ENCODE measurements at regions not wholly inside any gene's neighbourhood (a gene's known extent, or its start where the extent isn't known, plus 50 kb on each side); places are given as distances from the start of the nearest gene placed in this dataset.
A peak's percentile ranks its signal among the peaks of the same experiment; 100 is the strongest.

DNA sequence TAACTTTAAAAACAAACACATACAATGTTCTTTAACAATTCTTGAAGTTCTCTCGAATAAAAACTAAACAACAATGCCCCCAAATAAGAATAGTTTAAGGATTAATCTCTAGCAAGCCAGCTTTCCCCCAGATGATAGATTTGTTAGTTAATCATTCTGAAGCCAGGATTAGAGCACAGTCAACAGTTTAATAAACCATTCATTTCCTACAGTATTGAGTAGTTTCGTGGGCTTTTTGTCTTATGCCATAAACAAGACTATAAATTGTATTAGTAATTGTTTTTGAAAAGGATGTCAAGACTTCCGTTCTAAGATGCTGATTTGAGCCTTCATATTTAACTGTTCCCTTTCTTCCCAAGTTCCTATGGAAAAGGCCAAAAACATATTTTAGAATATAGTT is 136.6 kb downstream of the PIK3R1 start:
- DNase-seq: no peak

DNA sequence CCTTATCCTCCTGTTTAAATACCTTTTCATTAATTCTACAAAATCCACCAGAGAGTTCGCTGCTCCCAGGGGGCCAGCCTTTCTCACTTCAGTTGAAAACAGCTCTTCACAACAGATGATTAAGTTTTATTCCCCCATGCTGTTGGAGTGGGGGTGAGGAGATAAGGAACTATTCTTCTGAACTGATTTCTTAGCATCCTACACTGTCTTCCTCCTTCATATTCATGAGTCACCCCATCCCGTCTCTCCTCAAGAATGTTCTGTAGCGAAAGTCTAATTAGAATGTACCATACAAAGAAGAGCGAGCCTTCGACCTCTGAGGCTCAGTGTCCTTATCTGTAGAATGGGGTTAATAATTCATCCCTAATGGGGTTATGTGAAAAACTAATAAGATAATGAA is 138.0 kb downstream of the PIK3R1 start:
- no peak for DNase-seq

DNA sequence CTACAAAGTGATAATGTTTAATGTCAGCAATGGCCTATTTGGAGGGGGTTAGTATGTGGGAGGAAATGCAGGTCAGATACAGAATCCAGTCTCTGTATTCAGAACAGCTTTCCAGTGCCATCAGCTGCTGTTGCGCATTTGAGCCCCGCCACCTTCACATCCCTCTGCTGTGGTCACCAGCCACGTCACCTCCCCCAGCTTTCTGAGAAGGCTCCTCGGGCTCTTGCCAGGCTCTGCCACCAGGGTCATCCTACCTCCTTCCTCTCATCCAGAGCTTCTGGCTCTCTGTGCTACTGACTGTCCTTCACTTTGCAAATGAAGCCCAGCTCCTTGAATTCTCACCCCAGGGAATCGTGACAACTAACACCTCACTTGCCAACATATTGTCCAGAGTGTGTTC is 138.8 kb downstream of the PIK3R1 start:
- no peak for DNase-seq

DNA sequence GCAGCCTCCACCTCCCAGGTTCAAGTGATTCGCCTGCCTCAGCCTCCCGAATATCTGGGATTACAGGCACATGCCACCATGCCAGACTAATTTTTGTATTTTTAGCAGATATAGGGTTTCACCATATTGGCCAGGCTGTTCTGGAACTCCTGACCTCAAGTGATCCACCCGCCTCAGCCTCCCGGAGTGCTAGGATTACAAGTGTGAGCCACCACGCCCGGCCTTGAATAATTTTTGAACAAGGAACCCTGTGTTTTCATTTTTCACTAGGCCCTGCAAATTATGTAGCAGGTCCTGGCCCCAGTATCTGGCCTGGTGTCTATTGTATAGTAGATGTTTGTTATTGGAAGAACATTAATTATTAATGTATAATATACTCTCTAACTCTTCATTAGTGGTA is 140.7 kb downstream of the PIK3R1 start:
- DNase-seq: no peak

GRCh38 chr5:68356623-68357022 is 141.1 kb downstream of the PIK3R1 start:
- no peak for DNase-seq

GRCh38 chr5:68359699-68360098 is 144.1 kb downstream of the PIK3R1 start:
- no peak for DNase-seq

DNA sequence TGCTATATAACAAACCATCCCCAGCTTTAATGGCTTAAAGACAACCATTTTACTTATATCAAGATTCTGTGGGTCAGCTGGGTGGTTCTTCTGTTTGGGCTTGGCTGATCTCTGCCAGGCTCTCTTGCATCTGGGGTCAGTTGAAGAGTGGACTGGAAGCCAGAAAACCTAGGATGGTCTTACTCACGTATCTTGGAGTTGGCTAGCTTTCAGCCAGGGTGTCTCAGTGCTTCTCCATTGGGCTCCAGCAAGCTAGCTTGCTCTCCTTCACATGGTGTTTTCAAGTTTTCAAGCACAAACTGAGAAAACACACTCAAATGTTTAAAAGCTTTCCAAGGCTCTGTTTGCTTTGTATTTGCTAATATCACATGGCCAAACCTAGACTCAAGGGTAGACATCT is 146.8 kb downstream of the PIK3R1 start:
- DNase-seq: no peak

GRCh38 chr5:68365889-68366288 is 150.3 kb downstream of the PIK3R1 start:
- DNase-seq: no peak

- no peak for DNase-seq
These were observed 151.7 kb downstream of the PIK3R1 start for GRCh38 chr5:68367287-68367686.

GRCh38 chr5:68367717-68368116 is 152.2 kb downstream of the PIK3R1 start:
- no peak for DNase-seq

GRCh38 chr5:68368311-68369022 is 152.9 kb downstream of the PIK3R1 start:
- DNase-seq: no peak

DNA sequence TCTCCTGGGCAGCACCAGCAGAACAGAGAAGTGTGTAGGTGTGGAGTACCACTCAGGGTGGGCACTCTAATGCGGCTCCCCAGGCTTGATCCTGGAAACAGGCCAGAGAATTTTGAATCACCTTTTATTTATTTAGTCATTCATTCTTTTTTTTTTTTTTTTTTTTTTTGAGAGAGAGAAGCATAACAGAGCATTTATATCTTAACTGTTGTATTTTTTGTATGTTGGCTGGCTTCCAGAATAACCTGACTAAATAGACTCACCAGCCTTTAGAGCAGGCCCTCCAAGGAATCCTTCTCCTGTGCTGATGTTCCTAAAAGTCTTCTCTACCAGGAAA is 153.4 kb downstream of the PIK3R1 start:
- DNase-seq: no peak

DNA sequence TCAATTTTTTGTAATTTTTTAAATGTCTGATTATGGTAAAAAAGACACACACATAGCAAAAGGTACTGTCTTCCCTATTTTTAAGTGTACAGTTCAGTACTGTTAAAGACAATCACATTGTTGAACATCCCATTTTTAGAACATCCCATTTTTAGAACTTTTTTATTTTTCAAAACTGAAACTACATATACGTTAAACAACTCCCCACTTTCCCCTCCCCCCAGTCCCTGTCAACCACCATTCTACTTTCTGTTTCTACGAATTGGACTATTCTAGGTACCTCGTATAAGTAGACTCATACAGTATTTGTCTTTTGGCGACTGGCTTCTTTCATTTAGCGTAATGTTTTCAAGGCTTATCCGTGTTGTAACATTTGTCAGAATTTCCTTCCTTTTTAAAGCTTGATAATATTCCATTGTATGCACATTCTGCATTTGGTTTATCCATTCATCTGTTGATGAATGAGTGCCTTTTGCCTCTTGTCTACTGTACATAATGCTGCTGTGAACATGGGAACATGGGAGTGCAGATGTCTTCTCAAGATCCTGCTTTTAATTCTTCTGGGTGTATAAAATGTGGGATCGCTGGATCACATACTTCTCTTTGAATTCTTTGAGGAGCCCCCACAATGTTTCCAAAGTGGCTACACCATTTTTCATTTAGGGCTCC is 154.0 kb downstream of the PIK3R1 start:
- DNase-seq: peak in 3 of 5 experiments; percentile 10 to 86 (median 32)

- DNase-seq: no peak
These were observed 154.6 kb downstream of the PIK3R1 start for GRCh38 chr5:68370196-68370595.

DNA sequence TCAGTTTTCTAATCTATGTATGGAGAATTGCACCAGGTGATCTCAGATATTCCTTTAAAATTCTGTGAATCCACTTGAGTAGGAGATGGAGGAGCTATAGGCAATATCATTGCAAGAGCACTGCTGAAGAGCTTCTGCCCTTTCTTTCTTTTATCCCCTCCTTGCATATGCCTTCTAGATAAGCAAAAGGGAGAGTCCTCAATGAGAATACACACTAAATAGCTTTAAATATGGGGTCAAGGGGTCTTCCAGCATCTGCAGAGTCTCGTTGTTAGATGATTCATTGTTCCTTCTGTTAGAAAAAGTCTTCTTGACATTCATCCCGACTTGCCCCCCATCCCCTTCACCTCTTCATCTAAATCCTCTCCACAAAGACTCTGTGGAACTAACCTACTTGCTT is 156.1 kb downstream of the PIK3R1 start:
- DNase-seq: no peak

GRCh38 chr5:68372161-68372560 is 156.6 kb downstream of the PIK3R1 start:
- DNase-seq: no peak

DNA sequence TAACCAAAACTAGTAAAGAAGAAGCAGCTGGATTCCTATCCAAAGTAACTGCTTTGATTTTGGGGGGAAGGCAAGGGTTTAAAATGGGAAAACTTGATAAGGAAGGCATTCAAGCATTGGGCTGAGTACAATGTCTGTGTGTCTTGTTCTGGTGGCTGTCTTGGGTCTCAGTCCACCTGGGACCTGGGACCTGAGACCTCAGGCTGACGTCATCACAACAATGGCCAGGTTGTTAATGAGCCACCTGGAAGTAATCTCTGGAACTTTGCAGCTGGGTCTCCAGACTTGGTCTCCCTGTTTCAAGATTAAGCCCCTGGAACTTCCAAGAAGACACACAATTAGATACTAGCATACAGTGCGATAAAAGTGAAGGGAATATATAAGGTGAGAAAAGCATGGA is 157.5 kb downstream of the PIK3R1 start:
- no peak for DNase-seq

DNA sequence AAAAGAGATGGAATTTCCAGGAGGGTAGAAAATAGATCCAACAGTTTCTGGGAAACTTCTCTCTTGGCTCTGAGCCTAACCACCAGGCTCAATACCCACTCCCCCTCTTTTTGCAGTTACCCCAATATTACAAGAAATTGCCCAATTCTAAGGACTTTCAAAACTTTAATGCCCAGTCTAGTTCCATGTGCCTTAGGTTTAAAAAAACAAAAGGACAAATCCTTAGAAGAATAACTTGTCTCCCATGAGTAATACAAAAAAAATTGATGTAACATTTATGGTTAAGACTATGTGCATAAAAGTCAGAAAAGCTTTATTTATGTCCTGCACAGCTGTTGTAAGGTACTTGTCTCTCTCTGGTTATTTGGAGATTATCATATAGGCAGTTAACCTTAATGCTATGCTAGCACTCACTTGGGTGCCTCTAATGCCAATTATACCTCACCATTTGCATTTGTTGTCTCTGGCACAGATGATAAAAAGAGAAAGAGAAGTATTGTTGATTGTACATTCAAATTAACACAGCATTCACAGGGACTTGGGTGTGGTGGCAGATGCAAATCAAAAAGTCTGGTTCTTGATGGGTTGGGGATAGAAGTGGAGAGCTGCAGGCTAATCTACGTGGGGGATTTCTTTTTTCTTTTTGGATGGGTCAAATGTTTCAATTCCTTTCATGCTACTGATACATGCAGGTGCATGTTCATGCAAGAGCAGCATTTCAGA is 159.4 kb downstream of the PIK3R1 start:
- DNase-seq: no peak

GRCh38 chr5:68375540-68375939 is 160.0 kb downstream of the PIK3R1 start:
- no peak for DNase-seq

DNA sequence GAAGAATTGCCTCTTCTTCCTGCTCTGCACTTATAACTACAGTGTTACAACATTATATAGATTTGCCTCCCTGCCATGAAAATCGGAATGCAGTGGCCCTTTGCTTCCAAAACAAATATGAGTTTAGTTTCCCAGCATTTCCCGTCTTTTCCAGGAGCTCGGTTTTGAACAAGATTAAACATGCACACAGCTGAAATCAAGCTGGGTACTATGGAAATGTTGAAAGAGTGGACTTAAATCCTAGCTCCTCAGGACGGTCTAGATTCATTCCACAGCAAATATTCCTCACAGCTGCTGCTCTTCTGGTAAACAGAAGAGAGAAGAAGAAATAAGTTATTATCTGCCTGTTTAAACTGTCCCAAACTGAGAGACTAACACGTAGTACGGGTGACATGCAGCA is 161.4 kb downstream of the PIK3R1 start:
- DNase-seq: no peak

DNA sequence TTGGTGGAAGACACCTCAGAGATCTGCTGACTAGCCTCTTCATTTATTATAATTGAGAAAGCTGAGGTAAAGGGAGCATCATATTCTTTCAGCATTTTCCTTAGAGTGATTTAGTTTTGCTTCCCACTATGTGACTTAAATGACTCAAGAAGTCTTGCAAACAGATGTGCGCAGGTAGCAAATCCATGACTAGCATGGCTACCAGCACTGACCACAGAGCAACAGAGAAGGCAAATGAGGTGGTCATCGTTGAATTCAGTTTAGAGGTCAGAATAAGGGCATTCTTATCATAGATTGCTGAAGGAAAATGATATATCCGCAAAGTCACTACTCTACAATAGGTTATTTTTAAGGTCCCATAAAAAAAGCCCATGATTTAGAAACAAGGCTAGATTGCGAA is 162.2 kb downstream of the PIK3R1 start:
- DNase-seq: no peak

DNA sequence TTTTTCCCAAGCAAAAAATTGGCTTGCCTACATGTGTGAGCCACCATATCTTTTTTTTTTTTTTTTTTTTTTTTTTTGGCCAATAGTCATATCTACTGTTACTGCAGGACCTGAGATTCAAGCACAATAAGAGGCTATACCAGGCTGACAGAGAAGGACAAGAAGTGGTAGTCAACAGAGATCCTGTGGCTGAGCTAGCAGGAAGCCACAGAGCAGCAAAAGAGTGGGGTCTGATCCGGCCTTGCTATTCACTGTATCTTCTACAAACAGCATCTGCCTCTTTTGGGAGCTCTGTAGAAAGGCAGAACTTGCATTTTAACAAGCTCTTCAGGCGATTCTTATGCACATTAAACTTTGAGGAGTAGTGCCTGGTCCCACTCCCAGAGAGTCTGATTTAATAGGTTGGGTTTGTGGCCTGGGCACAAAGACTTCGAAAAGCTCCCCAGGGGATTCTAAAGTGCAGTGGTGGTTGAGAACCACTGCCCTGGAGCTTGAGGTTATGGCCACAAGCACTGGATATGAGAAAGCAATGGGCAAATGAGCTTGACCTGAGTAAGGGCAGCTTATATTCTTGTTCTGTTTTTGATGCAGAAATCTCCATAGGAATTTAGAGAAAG is 162.8 kb downstream of the PIK3R1 start:
- DNase-seq: peak in 1 of 5 experiments; percentile 85

GRCh38 chr5:68379275-68380036 is 163.9 kb downstream of the PIK3R1 start:
- DNase-seq: no peak
